Activated CD4-positive, alpha-beta T cell treated with anti-CD3 and anti-CD28 coated beads, Interleukin-2, amount 50 U/mL, for 1 hour (primary cell): ENCODE measurements at regions not wholly inside any gene's neighbourhood (a gene's known extent, or its start where the extent isn't known, plus 50 kb on each side); places are given as distances from the start of the nearest gene placed in this dataset.
"Not testable (repeated sequence)": the region's sequence is repeated elsewhere in the genome, so short reads cannot be mapped to it uniquely, and the experiment has no call there.

Experiments used
- DNase-seq: peaks from one replicate; pipeline ENCODE4 v3.0.0-alpha.2; 2020

DNA sequence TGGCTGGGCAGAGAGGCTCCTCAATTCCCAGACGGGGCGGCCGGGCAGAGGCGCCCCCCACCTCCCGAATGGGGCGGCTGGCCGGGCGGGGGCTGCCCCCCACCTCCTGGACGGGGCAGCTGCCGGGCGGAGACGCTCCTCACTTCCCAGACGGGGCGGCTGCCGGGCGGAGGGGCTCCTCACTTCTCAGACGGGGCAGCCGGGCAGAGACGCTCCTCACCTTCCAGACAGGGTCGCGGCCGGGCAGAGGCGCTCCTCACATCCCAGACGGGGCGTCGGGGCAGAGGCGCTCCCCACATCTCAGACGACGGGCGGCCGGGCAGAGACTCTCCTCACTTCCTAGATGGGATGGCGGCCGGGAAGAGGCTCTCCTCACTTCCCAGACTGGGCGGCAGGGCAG is 214.1 kb downstream of the SOX2 start:
- not testable (repeated sequence) for DNase-seq

DNA sequence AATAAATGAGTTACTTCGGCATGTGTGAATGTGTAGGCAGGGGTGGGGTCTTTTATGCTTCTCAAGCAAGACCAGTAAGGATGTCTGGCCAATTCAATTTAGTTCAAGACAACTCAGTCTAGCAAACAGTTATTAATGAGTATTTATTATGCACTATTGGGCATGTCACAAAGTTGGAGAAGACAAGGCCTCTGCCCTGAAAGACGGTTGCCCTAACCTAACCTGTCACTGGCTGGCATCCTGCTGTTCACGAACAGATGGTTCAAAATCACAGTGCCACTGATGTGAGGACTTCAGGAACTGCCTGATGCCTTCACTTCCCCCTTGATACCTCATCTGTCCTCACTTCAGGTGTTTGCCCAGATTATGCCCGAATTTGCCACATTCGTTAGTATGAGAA is 217.8 kb downstream of the SOX2 start:
- DNase-seq: no peak

DNA sequence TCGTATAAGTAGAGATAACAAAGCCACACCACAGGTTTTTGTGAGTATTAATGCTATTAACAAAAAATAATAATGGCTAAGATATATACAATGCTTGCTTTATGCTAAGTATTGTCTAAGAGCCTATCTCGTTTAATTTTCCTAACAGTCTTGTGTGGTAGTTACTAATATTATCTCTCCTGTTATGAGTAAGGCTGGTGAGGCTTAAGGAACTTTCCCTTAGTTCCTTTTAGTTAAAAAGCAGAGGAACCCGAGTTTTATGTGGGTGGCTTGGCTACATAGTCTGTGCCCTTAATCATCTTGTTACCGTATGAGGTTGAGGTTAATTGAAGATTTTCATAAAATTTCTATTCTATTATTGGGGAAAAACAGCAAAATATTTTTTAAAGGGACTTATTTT is 218.4 kb downstream of the SOX2 start:
- no peak for DNase-seq

DNA sequence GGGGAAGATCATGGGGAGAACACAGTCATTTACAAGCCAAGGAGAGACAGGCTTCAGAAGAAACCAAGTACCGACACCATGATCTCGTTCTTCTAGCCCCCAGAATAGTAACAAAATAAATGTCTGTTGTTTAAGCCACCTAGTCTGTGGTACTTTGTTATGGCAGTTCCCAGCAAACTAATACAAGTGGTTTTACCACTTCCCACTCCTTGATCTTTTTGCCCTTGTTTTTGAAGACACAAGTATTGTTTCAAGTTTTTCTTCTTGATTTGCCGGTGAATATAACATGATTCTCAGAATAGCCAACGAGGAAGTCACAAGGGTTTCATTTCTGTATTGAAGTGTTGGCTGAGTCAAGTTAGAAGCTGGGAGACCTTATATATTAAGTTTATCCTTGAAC is 220.3 kb downstream of the SOX2 start:
- no peak for DNase-seq

DNA sequence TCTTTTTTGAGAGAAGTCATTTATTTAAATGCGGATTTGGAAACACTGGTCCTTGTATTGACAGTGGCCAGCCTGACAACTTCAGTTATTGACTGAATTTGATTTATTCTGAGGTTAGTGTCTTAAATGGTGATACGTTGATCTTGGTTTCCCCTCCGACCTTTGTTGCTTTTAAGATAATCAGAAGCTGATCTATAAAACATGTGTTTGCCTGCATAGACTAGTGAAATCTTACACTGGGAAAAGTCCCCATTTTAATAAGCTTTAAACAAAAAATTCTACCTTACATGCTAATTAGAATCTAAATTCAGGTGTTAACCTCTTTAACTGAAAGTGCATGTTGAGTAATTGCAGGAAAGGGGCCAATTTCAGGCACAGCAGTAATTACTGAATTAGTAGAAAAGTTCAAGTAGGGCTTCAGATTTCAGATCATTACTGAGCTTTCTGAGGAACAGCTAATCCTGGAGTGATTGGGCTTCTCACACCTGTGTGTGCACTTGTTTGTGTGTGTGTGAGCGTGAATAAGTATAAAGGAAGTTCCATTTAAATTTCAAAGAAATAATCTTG is 221.4 kb downstream of the SOX2 start:
- DNase-seq: no peak

DNA sequence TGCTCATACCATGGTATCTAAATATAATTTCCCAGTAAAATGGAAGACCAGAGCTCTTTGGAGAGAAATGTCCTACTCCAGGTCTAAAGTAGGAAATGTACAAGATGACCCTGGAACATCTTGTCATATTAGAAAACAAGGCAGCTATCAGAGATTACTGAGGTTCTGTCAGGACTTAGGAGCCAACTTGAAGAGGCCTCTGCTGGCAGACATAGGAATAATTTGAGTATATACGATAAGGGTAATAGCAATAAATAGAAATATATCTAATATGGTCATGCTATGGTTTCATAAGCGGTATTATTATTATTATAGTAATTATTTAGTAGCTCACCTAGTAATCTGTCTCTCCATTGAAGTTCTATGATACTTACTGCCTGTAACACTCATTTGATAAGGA is 224.2 kb downstream of the SOX2 start:
- DNase-seq: no peak

DNA sequence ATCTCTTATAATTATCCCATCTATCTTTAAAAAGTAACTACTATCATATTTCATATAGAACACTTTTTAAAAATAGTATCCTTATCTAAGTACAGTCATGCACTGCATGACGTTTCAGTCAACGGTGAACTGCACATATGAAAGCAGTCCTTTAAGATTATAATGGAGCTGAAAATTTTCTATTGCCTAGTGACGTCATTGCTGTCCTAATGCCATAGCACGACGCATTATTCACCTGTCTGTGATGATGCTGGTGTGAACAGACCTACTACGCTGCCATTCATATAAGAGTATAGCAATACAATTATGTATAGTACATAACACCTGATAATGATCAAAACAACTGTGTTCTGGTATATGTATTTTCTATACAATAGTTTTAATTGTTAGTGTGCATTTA is 225.0 kb downstream of the SOX2 start:
- no peak for DNase-seq

DNA sequence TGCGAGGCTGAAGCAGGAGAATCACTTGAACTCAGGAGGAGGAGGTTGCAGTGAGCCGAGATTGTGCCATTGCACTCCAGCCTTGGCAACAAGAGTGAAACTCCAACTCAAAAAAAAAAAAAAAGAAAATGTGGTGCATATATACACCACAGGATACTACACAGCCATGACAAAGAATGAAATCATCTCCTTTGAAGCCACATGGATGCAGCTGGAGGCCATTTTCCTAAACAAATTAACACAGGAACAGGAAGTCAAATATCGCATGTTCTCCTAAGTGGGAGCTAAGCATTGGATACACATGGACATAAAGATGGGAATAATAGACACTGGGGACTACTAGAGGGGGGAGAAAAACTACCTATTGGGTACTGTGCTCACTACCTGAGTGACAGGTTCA is 226.9 kb downstream of the SOX2 start:
- not testable (repeated sequence) for DNase-seq

DNA sequence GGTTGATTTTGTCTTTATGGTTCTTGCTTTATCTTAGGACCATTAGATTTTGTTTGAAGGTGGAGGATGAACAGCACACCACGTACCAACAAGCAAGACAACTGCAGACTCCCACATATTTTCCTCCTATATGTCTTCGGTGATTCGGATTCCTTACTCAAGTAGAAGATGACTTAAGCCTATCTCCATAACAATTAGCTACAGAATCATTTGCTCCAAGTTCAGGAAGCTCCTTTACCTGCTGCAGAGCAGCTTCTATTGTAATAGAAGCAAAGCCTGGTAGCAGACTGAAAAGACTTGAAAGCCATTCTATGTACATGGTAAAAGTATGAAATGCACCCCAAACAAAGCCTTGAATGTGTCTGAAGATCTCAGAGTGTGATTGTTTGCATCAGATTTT is 229.0 kb downstream of the SOX2 start:
- DNase-seq: no peak

DNA sequence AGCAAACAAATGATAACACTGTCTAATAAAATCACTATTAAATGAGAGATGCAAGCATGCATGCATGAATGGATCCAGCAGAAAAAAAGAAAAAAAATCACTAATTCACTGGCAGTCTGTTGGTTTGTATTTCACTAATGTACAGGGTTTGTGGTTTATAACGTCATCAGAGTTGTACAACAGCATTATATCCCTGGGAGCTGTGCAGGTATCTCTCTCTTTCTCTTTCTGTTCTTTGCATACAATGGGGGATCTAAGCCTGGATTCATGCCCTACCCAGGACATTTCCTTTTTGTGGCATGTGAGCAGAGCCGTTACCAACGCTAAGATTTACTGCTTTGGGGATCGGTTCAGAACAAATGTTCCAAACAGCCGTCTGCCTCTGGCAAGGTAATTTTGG is 229.5 kb downstream of the SOX2 start:
- DNase-seq: no peak

DNA sequence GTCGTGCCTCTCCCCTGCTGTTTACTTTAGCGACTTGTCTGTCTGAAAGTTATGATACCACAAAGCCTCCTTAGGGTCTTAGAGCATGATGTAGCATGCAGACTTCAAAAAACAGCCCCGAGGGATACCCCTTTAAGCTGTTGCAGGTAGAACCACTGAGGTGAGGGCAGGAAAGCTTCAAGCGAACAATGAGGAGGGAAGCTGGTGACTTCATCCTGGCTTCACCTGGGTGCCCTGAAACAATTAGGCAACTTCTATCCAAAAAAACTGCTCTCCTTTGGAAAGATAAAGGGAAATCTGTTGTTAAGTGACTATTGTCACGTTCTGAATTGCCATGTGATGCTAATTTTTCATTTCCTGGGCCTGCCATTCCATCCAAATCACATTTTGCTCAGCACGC is 231.6 kb downstream of the SOX2 start:
- DNase-seq: no peak

DNA sequence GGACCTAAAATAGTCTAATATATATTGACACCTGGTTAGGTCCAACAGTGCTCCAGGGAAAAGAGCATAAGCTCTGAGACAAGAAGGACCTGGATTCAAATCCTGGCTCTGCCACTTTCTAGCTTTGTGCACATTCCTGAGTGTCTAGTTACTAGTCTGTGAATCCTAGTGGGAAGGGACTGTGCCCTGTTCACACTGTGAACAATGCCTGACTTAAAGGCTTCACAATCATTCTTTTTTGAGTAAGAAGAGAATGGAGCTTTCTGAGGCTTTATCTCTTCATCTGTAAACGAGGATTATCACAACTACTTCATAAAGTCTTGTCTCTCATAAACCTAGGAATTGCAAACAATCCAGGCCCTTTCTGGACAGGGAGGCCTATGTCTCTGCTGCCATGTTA is 235.9 kb downstream of the SOX2 start:
- no peak for DNase-seq

DNA sequence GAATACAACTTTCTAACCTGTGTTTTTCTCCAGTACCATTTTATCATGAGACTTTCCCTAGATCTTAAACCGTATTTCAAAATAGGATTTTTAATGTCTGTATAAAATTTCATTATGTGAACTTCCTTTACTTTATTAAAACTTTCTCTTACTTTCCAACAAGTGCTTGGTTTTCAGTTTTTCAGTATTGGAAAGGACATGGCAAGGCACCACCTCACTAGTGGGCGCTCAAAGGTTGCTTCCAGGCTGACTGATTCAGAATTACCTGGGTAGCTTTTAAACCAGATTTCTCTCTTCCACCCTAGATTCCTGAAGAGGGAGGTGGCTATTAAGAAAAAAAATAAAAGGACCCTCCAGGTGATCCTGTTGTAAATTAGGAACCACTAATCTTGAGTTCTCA is 236.6 kb downstream of the SOX2 start:
- no peak for DNase-seq

DNA sequence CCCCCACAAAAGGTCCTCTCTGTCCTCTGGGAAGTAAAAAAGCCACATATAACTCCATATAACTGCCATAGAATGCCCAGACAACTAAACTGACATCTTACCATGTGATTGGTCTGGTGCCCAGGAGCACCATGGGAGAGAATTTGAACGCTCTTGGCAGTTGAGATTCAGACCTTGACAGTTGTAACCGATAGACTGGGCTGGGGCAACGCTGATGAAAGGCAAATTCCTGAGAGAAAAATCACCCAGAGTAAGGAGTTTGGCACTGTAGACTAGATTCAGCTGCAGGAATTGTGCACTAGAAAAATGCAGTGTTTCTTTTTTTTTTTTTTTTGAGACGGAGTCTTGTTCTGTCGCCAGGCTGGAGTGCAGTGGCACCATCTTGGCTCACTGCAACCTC is 240.5 kb downstream of the SOX2 start:
- no peak for DNase-seq

DNA sequence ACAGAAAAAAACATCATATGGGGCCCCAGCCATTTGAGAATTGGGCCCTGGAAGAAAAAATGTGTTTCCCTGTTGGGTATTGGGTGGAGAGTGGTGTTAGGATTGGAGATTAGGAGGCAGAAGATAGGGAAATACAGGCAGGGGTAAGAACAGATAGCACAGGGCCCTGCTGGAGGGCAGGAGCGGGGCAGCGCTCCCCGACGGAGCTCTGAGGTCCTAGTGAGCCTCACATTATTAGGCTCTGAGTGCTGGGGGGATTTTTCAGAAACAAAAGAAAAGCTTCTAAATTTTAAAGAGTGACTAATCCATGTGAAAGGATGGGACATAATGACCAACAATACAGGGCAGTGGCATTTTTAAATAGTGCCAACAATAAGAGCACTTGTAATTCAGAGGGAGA is 241.2 kb downstream of the SOX2 start:
- DNase-seq: no peak

DNA sequence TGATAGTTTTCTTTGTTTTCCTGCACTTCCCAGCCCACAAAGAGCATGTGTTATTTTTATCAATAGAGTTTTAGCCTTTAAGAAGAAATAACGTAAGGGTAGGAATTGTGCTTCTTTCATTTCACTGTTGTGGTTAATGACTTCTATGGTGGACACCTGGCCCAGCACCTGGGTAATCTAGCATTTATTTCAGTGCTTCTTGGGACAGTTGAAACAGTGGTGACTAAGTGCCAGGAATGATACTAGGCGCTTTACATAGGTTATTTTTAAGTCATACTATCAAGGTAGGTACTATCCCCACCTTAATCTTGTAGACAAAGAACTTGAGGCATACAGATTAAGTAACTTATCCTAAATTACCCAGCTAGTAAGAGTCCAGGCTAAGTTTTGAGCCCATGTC is 243.8 kb downstream of the SOX2 start:
- no peak for DNase-seq

DNA sequence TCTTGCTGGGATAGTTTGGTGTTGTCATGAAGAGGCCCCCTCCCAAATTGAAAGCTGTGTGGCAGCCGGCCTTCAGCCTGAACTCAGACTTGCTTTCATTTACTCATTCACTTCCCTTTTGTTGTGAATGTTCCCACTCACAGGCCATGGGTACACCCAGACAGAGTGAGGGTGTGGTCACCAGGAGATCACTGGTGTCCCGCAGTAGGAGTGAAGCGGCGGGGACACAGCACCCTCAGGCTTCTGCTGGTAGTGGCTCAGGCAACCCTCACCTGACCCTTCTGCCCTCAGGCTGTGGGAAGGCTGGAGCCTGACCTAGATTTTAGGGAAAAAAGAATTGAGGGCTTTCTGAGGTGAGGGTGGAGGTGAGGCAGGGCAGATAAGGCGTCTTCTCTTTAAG is 244.4 kb downstream of the SOX2 start:
- no peak for DNase-seq

DNA sequence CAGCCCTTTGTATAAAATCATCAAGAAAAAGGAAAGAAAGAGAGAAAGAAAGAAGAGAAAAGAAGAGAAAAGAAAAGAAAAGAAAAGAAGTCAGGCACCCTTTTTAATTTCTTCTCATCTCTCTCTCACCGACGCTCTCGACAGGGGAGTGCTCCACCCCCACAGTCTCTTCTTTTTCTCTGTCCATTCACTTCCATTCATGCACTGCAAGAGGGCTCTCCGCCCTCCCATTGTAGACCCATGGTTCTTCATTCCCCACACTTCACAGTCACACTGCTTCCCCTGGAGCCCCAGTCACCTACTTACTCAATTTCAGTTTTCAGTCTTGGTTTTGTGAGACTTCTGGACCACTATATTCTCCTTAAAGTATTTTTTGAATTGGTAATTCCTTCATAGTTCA is 254.7 kb downstream of the SOX2 start:
- DNase-seq: no peak

DNA sequence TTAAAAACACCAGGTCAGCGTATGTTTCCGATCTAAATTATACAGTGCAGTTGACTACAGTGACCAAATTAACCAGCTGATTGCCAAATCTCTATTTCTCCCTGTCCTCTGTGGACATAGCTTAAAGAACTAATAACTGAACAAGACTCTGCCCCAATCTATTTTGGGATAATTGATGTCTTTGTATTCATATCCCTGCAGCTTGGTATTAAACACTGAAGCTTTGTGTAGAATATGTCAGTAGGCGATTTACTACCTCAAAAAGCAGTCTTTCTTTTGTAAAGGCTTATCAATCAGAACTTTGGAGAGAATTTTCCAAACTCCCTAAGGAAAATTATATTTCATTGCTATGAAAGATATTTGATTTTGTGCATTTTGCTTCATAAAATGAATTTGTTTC is 258.2 kb downstream of the SOX2 start:
- DNase-seq: no peak

DNA sequence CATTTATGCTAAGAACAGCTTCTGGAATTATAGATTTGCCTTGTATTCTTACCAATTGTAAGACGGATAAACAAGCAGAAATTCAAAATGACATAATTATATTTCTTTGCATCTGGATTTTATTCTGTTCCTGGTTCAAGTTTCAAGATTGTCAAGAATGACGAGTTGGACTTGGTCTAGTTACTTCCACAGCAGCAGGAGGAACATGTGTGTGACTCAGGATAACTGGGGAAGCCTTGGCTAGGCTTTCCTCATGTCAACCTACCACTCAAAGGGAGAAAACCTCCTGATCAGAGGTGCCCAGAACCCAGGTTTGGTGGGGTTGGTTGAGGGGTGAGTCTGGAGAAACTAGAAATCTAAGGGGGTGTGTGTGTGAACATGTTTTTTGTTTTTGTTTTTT is 259.7 kb downstream of the SOX2 start:
- no peak for DNase-seq

DNA sequence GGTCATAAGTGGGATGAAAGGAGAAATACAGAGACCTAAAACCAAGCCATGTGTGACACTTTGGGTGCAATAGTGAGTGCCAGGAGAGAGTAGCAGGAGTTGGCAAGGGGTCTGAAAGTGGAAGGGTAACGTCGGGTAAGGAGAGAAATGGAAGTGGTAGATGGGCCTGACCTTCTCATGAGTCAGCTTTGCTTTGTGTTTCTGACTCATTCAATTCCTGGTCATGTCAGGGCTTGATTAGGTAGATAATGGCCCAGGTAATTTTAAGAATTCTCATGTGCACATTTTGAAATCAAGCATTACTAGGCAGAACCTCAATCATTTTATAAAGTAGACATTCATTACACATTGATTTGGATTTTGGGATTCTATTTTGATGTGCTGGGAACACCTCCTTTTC is 262.5 kb downstream of the SOX2 start:
- no peak for DNase-seq

DNA sequence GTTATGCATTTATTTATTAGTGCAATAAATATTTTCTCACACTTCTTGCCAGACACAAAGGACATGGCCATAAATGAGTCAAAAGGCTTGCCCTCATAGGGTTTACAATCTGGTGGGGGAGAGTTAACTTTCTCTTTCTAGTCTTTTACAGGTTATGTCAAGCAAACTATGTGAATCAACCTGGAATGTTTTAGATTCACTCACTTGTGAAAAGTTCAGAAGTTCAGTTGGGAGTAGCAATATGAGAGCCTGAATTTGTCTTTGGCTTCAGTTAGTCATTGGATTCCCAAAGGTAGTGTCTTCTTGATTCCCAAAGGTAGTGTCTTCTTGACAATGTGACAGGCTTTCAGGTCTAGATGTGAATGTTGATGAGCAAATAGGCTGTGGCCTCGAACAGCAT is 264.8 kb downstream of the SOX2 start:
- DNase-seq: no peak

DNA sequence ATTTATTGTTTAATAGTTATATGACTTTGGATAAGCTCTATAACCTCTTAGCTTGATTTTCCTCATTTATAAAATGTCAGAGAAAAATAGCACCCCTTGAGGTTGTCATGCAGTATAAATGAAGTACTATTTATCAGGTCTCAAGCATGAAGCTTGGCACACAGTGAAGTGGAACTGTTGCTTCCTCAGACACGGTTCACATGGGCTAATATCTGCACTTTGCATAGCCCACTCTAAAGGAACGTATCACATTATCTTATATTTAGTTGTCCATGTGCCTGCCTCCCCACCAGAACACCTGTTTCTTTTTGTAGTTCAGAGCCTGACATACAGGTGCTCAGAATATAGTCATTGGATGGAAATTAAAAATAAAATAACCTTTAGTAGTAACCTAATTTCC is 273.7 kb downstream of the SOX2 start:
- DNase-seq: no peak

DNA sequence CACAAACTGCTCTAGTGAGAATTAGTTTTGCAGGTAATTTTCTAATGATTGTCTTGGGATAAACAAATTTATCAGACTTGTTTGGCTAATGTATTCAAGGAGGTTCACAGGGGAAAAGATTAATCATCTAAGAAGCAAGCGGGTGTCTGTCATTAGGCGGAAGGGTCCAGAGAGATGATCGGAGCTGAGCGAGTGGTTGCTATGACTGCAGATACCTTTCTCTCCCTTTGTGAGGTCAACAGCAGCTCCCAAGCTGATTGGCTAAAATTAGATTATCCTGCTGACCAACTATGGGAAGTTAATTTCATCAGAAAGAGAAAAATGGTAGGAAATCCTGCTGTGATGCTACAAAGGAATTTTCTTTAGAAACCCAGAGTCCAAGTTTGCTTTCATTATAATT is 276.0 kb downstream of the SOX2 start:
- no peak for DNase-seq

DNA sequence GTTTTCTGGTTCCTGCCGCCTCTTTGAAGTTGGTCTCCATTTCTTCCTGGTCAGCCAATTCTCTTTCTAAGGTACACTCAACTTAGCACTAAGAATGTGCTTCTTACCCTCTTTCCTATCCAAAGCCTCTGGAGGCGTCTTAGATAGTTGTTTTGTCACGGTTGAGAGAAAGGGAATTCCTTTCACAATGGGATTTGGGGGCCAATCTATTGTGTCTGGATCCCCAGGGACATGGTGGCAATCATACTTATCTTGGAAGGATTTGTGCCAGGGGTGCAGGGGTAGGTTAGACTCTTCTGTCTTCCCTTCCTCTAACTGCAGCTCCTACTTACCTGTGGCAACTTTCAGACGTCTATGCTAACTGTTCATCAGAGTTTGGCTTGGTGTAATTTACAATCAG is 287.1 kb downstream of the SOX2 start:
- no peak for DNase-seq

DNA sequence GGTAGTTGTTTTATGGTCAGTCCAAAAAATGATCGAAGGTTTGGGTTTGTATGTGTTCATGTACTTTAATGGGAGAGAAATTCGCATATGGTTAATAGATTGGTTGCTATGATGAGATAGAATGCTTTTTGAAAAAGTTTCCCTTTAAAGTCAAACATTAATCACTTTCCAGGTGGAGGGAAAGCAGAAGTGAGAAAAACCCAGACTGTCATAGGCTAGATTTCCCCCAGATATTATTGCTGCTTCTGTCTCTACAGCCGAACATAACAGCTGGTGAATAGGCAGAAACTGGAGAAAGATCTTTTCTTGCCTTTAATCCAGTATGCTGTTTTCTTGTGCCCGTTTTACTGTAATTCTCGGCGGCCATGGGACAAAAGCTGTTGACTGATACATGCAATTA is 287.6 kb downstream of the SOX2 start:
- no peak for DNase-seq
